Activated naive CD4-positive, alpha-beta T cell treated with anti-CD3 and anti-CD28 coated beads, Interleukin-2, amount 50 U/mL, for 72 hours (primary cell): ENCODE measurements at regions not wholly inside any gene's neighbourhood (a gene's known extent, or its start where the extent isn't known, plus 50 kb on each side); places are given as distances from the start of the nearest gene placed in this dataset.

Source experiments
- ATAC-seq, 2 donors: fragments of 150-1000 bp; cut with Tn5 transposase; 2 replicates each; pipeline ENCODE4 v1.10.0; 2021; ENCODE audit warnings: mild to moderate bottlenecking in 2 of 2, moderate library complexity in 2 of 2
- DNase-seq, 2 donors: peaks; one replicate each; pipeline ENCODE4 v3.0.0; 2021 to 2022; ENCODE audit warnings: low spot score in 2 of 2
- H3K27ac Mint-ChIP-seq, 2 donors: one replicate each; pipeline ENCODE4 v1.8.0; 2022; ENCODE audit warnings: mild to moderate bottlenecking in 2 of 2, mixed read lengths in 2 of 2
- H3K36me3 Mint-ChIP-seq, 2 donors: one replicate each; pipeline ENCODE4 v1.8.0; 2022; ENCODE audit warnings: mixed read lengths in 2 of 2
- H3K9me3 Mint-ChIP-seq, 2 donors: one replicate each; pipeline ENCODE4 v1.8.0; 2022; ENCODE audit warnings: mixed read lengths in 2 of 2

- ATAC-seq: no peak
- peaks cover 0 to 6% of the 10 kb centered on the region in 2 donors for H3K36me3 Mint-ChIP-seq
- DNase-seq: no peak
Observed at GRCh38 chr13:47337781-47338507, 441.1 kb upstream of the HTR2A start.

GRCh38 chr13:47334173-47334572, 437.3 kb upstream of the HTR2A start:
- no peak for ATAC-seq
- Mint-ChIP-seq H3K9me3 (peaks cover 0 to 3% of the 10 kb centered on the region in 2 donors), H3K27ac (no peak overlapping the region)

More at GRCh38 chr13:47337781-47338507, 441.1 kb upstream of the HTR2A start:
- Mint-ChIP-seq H3K9me3 (peaks cover 9 to 12% of the 10 kb centered on the region in 2 donors), H3K27ac (no peak overlapping the region)

GRCh38 chr13:47332149-47332548, 435.3 kb upstream of the HTR2A start:
- no peaks in the 10 kb centered on the region for H3K36me3 Mint-ChIP-seq
- no peak overlapping the region for H3K27ac Mint-ChIP-seq
- no peak for ATAC-seq
- no peak for DNase-seq
- H3K9me3 Mint-ChIP-seq: no peaks in the 10 kb centered on the region

More at GRCh38 chr13:47334173-47334572, 437.3 kb upstream of the HTR2A start:
- H3K36me3 Mint-ChIP-seq: no peaks in the 10 kb centered on the region
- no peak for DNase-seq

GRCh38 chr13:47330031-47330430, 433.2 kb upstream of the HTR2A start:
- H3K36me3 Mint-ChIP-seq: no peaks in the 10 kb centered on the region
- DNase-seq (no peak), ATAC-seq (no peak)
- H3K27ac Mint-ChIP-seq: no peak overlapping the region
- peaks cover 0 to 4% of the 10 kb centered on the region in 2 donors for H3K9me3 Mint-ChIP-seq

GRCh38 chr13:47327861-47328260, 431.0 kb upstream of the HTR2A start:
- ATAC-seq (no peak), DNase-seq (no peak)
- peaks cover 6 to 12% of the 10 kb centered on the region in 2 donors for H3K9me3 Mint-ChIP-seq
- H3K27ac Mint-ChIP-seq: no peak overlapping the region
- H3K36me3 Mint-ChIP-seq: no peaks in the 10 kb centered on the region

- no peaks in the 10 kb centered on the region for H3K36me3 Mint-ChIP-seq
- peaks cover 6 to 12% of the 10 kb centered on the region in 2 donors for H3K9me3 Mint-ChIP-seq
- ATAC-seq (no peak), DNase-seq (no peak)
- no peak overlapping the region for H3K27ac Mint-ChIP-seq
Observed at GRCh38 chr13:47326061-47326460, 429.2 kb upstream of the HTR2A start.

GRCh38 chr13:47317356-47317755, 420.5 kb upstream of the HTR2A start:
- ATAC-seq (no peak), DNase-seq (no peak)
- Mint-ChIP-seq H3K9me3 (peaks cover 3% of the 10 kb centered on the region in 2 donors), H3K27ac (no peak overlapping the region), H3K36me3 (no peaks in the 10 kb centered on the region)

- ATAC-seq: no peak
Observed at GRCh38 chr13:47310401-47310800, 413.5 kb upstream of the HTR2A start.

GRCh38 chr13:47306991-47307390, 410.1 kb upstream of the HTR2A start:
- peaks cover 0 to 9% of the 10 kb centered on the region in 2 donors for H3K36me3 Mint-ChIP-seq
- no peak overlapping the region for H3K27ac Mint-ChIP-seq
- no peak for ATAC-seq
- no peak for DNase-seq
- peaks cover 0 to 16% of the 10 kb centered on the region in 2 donors for H3K9me3 Mint-ChIP-seq

More at GRCh38 chr13:47310401-47310800, 413.5 kb upstream of the HTR2A start:
- H3K27ac Mint-ChIP-seq: no peak overlapping the region
- H3K9me3 Mint-ChIP-seq: peaks cover 3 to 16% of the 10 kb centered on the region in 2 donors
- H3K36me3 Mint-ChIP-seq: peaks cover 0 to 9% of the 10 kb centered on the region in 2 donors
- DNase-seq: no peak

- Mint-ChIP-seq H3K27ac (no peak overlapping the region), H3K9me3 (peaks cover 0 to under 1% of the 10 kb centered on the region in 2 donors)
- ATAC-seq: no peak
Observed at GRCh38 chr13:47303626-47304025, 406.8 kb upstream of the HTR2A start.

GRCh38 chr13:47299304-47299703, 402.5 kb upstream of the HTR2A start:
- no peak overlapping the region for H3K27ac Mint-ChIP-seq
- ATAC-seq: no peak
- H3K36me3 Mint-ChIP-seq: no peaks in the 10 kb centered on the region
- DNase-seq: no peak
- no peaks in the 10 kb centered on the region for H3K9me3 Mint-ChIP-seq

More at GRCh38 chr13:47303626-47304025, 406.8 kb upstream of the HTR2A start:
- no peaks in the 10 kb centered on the region for H3K36me3 Mint-ChIP-seq
- DNase-seq: no peak

- H3K36me3 Mint-ChIP-seq: no peaks in the 10 kb centered on the region
- no peak overlapping the region for H3K27ac Mint-ChIP-seq
- no peaks in the 10 kb centered on the region for H3K9me3 Mint-ChIP-seq
- no peak for ATAC-seq
- DNase-seq: no peak
Observed at GRCh38 chr13:47298506-47298905, 401.7 kb upstream of the HTR2A start.

- H3K36me3 Mint-ChIP-seq: no peaks in the 10 kb centered on the region
- no peaks in the 10 kb centered on the region for H3K9me3 Mint-ChIP-seq
- DNase-seq (no peak), ATAC-seq (no peak)
- no peak overlapping the region for H3K27ac Mint-ChIP-seq
Observed at GRCh38 chr13:47294691-47295090, 397.8 kb upstream of the HTR2A start.

- DNase-seq: no peak
- no peak for ATAC-seq
- Mint-ChIP-seq H3K36me3 (no peaks in the 10 kb centered on the region), H3K27ac (no peak overlapping the region), H3K9me3 (no peaks in the 10 kb centered on the region)
Observed at GRCh38 chr13:47291107-47291656, 394.3 kb upstream of the HTR2A start.

- Mint-ChIP-seq H3K27ac (no peak overlapping the region), H3K36me3 (no peaks in the 10 kb centered on the region), H3K9me3 (no peaks in the 10 kb centered on the region)
- ATAC-seq (no peak), DNase-seq (no peak)
Observed at GRCh38 chr13:47289567-47289966, 392.7 kb upstream of the HTR2A start.

- DNase-seq (no peak), ATAC-seq (no peak)
- no peak overlapping the region for H3K27ac Mint-ChIP-seq
- no peaks in the 10 kb centered on the region for H3K36me3 Mint-ChIP-seq
- H3K9me3 Mint-ChIP-seq: peaks cover 0 to 4% of the 10 kb centered on the region in 2 donors
Observed at GRCh38 chr13:47288546-47288945, 391.7 kb upstream of the HTR2A start.

GRCh38 chr13:47287291-47287751, 390.5 kb upstream of the HTR2A start:
- Mint-ChIP-seq H3K9me3 (peaks cover 0 to 4% of the 10 kb centered on the region in 2 donors), H3K36me3 (no peaks in the 10 kb centered on the region), H3K27ac (no peak overlapping the region)
- DNase-seq: no peak
- ATAC-seq: no peak

GRCh38 chr13:47281991-47282390, 385.1 kb upstream of the HTR2A start:
- no peaks in the 10 kb centered on the region for H3K36me3 Mint-ChIP-seq
- peaks cover 0 to 4% of the 10 kb centered on the region in 2 donors for H3K9me3 Mint-ChIP-seq
- no peak overlapping the region for H3K27ac Mint-ChIP-seq
- DNase-seq: no peak
- no peak for ATAC-seq
